Mesenteric fat pad (tissue), 1 donor: ENCODE measurements at regions not wholly inside any gene's neighbourhood (a gene's known extent, or its start where the extent isn't known, plus 50 kb on each side); places are given as distances from the start of the nearest gene placed in this dataset.
"Not testable (repeated sequence)": the region's sequence is repeated elsewhere in the genome, so short reads cannot be mapped to it uniquely, and the experiment has no call there.

Experiments used
- DNase-seq: peaks from one replicate; pipeline ENCODE4 v3.0.0-alpha.2; 2020; ENCODE audit warnings: low spot score
- donor health status: DM: yes; HTN: yes; CAD: no.

GRCh38 chr4:167918077-167918476 lies 174.3 kb upstream of the ANXA10 start:
- DNase-seq: no peak

GRCh38 chr4:167930166-167930565 lies 162.2 kb upstream of the ANXA10 start:
- DNase-seq: no peak

- no peak for DNase-seq
These were observed 158.1 kb upstream of the ANXA10 start for GRCh38 chr4:167934216-167934615.

- no peak for DNase-seq
These were observed 152.3 kb upstream of the ANXA10 start for GRCh38 chr4:167939863-167940616.

GRCh38 chr4:167943872-167944505 lies 148.3 kb upstream of the ANXA10 start:
- DNase-seq: no peak

DNA sequence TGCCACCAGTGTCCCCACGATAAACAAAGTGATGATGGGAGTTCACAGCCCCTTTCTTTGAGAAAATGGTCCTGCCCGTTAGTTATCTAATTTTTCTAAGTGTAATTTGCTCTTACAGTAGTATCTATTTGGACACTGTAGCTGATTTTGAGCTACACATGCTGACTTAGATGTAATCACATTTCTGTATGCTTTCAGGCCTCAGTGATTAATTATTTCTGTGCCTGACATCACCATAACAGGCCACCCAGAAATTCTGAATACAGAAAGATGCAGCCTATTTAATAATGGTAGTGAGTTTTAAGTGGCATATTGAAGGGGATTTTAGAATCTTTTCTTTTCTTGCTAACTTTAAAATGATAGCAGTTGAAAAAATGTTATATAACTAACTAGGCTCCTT lies 147.6 kb upstream of the ANXA10 start:
- no peak for DNase-seq

DNA sequence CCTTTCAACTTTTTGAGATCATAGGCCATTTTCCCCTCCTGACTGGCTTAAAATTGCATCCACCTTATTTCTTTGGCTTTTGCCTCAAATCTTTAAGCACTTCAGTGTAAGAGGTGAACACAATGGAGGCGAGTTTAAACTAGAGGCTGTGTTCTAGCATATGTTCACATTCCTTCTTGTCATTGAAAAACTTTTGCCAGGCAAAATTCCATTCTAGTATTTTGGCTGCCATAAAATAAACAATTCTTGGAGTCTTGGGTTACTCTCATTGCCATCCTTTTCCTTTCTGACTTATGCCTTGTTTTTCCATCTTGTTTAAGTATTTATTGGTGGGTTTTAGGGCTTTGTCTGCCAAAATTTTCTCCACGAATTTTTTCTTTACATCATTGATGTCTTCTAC lies 137.3 kb upstream of the ANXA10 start:
- DNase-seq: no peak

- no peak for DNase-seq
These were observed 135.7 kb upstream of the ANXA10 start for GRCh38 chr4:167956676-167957075.

- DNase-seq: no peak
These were observed 127.5 kb upstream of the ANXA10 start for GRCh38 chr4:167964766-167965373.

DNA sequence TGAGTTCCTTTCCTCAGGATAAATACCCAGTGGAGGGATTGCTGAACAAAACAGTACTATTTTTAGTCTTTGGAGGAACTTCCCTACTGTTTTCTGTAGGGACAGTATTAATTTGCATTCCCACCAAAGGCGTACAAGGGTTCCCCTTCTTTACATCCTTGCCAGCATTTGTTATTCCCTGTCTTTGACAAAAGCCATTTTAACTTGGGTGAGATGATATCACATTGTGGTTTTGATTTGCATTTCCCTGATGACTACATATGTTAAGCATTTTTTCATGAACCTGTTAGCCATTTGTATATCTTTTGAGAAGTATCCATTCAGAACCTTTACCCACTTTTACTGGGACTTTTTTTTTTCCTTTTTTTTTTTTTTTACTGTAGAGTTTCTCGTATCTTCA lies 126.2 kb upstream of the ANXA10 start:
- no peak for DNase-seq

- no peak for DNase-seq
These were observed 118.8 kb upstream of the ANXA10 start for GRCh38 chr4:167973513-167973912.

DNA sequence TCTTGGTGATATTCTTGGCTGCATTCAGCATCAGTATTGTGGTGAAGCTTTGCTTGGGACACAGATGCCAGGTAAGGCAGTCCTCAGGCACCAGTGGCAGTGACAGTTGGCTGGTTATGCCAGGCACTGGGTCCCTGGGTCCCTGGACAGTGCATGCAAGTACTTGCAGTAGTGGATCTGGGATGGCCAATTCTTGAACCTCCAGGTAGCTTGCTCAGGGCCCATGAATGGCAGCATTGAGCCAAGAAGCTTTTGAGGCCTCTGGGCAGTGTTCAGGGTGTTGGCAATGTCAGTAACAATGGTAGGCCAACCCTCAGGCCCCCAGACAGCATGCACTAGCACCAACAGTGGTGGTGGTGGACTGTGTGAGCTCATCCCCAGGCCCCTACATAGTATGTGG lies 106.8 kb upstream of the ANXA10 start:
- DNase-seq: no peak

DNA sequence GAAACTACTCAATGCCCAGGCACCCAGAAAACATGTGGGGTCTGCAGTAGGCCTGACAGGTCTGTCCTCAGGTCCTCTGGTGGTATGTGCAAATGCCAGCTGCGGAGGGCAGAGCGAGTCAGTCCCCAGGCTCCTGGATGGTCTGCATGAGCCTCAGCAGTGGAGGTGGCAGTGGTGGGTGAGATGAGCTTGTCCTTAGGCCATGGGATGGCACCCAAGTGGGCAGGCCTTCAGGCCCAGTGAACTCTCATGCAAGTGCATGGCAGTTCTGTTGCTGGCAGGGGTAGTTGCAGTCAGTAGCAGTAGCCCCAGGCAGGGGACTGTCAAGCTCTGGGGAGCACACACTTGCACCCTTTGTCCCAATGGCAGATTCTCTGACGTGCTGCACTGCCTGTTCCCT lies 106.3 kb upstream of the ANXA10 start:
- DNase-seq: no peak

DNA sequence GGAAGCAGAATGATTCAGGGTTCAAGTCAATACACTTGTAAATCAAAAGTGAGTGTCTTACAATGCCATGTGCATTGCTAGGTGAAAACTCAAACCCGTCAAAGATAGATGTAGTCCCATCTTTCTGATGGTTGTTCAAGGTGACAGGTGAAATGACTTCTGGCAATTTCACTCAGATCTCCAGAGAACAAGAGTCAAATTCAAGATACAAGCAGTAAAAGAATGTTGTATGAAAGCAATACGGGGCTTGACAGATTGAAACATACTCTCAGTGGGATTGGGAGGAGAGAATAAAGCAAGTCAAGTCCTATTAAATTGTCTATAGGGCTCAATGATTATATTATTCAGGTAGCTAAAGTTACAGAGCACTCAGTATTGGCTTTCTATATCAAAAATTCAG lies 105.1 kb upstream of the ANXA10 start:
- DNase-seq: no peak

- no peak for DNase-seq
These were observed 102.5 kb upstream of the ANXA10 start for GRCh38 chr4:167989815-167990214.

DNA sequence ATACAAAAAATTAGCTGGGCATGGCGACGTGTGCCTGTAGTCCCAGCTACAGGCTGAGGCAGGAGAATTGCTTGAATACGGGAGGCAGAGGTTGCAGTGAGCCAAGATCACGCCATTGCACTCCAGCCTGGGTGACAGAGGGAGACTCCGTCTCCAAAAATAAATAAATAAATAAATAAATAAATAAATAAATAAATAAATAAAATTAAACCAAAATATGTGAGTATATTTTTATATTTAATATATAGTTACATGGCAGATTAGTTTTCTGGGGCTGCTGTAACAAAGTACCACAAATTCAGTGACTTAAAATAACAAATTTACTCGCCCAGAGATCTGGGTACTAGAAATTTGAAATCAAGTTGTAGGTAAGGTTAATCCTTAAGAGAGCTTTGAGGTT lies 84.2 kb upstream of the ANXA10 start:
- not testable (repeated sequence) for DNase-seq

GRCh38 chr4:168019019-168019651 lies 73.2 kb upstream of the ANXA10 start:
- no peak for DNase-seq

DNA sequence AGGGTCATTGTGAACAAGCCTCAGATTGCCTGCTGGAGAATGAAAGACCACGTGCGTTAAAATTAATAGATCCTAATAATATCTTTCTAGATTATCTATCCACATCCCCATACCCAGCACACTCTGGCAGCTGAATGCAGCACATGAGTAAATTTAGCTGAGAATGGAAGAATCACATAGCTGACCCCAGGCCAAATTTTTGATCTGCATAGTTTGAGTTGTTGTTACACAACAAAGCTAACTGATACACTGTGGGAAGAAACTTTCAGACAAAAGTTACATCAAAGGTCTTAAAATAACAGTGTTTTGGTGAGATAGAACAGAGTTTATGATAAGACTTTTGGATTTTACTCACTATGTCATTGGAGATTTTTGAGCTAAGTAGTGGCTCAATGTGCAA lies 72.4 kb upstream of the ANXA10 start:
- no peak for DNase-seq

DNA sequence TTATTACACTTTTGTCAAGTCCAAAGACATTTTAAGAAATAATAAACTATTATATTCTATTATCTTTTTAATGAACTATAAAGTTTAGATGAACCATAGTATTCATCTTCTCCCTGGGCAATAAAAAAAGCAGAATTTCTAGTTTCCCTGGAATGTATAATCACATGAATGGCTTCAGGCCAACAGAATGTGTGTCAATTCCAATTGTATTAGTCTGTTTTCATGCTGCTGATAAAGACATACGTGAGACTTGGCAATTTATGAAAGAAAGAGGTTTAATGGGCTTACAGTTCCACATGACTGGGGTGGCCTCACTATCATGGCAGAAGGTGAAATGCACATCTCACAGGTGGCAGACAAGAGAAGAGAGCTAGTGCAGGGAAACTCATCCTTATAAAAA lies 70.7 kb upstream of the ANXA10 start:
- DNase-seq: no peak

DNA sequence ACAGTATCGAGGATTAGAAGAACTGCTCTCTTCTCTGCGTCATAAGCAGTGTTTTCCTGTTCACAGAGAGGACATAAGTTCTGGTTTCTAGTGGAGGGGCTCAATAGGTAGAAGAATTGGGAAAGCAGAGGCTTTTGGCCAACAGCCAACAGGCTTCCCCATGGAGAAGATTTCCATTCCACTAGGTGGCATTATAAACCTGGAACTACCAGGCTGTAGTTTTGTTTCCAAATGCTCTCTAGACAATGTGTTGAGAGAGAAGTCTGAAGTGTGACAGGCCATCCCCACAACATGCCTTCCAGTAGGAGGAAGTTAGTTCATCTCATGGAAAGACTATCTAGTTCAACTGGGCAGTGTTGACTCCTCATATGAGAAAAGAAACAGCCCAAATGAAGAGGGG lies 63.8 kb upstream of the ANXA10 start:
- DNase-seq: no peak

DNA sequence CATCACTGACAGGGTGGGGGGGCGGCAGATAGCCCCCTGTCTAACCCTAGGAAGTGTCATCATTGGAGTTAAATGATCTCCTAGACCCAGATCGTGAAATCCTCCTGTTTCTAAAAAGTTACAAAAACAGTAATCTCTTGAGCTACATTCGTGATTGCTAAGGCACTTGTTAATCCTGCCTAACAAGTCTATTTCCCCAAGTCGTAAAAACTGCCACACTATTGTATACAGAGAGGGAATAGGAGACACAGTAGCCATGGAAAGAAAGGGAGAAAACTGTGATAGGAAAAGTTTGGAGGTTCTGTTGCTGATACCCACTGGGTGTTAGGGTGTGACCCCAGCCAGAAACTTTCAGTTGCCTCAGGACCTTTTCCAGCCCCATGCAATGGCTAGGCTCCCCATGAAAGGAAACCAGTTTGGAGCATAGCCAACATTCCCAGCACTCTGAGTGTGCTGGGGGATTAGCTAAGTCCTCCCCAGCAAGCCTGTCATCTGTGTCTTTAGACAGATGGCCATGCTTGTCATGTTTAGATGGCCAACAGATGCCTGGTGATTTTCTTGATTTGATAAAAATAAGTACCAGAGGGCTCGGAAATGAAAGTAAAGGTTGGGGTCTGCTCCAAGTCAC lies 63.3 kb upstream of the ANXA10 start:
- no peak for DNase-seq

DNA sequence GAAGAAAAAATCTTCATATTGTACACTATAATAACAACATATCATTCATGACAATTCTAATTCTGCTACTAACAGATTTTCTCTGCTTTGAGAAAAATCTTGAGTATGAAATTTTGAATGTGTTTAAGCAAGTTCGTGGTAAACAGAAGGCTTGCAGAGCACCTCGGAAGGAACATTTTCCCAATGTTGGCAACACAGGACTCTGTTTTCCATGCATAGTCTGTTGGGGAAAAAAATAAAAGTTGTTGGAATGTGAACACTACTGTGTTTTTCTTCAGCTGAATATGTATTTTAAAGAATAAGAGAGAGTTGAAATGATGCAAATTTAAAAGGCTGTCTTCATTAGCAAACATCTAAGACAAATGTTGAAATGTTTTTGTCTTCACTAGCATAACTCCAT lies 54.7 kb upstream of the ANXA10 start:
- no peak for DNase-seq
